Endothelial cell of umbilical vein (primary cell): ENCODE measurements at regions not wholly inside any gene's neighbourhood (a gene's known extent, or its start where the extent isn't known, plus 50 kb on each side); places are given as distances from the start of the nearest gene placed in this dataset.

Experiments
- BruUV-seq: library from RNA; stranded (reverse); fragments of 400-500 nt; replicated peaks from 2 replicates; lab custom pipeline; 2021; lab: Mats Ljungman, UMichigan
- CTCF ChIA-PET: fragments of 300-600, 350-600 bp; sonication (Branson Sonifier 250); formaldehyde crosslinking; loops from one replicate; lab custom pipeline; 2021; ENCODE audit warnings: antibody characterized with exemption, inconsistent platforms; lab: Charles Lee
- POLR2A ChIA-PET: fragments of 300-600, 350-600 bp; sonication (Branson Sonifier 250); formaldehyde crosslinking; loops from one replicate; lab custom pipeline; 2021; ENCODE audit warnings: antibody characterized with exemption, inconsistent platforms; lab: Charles Lee
- DNase-seq: peaks from one replicate; pipeline ENCODE4 v3.0.0-alpha.2; 2011; ENCODE audit warnings: low read depth, low spot score
- FAIRE-seq: peaks from 2 replicates; lab custom pipeline; 2011; peaks lifted over from hg19 to GRCh38; lab: Jason Lieb, UNC
- H2AFZ ChIP-seq: 2 replicates; pipeline ENCODE4 v1.6.0; 2012; ENCODE audit warnings: low read depth, low read length, control low read depth, inconsistent platforms
- H3K27ac ChIP-seq: 2 replicates; pipeline ENCODE4 v1.5.1; 2011; ENCODE audit warnings: low read depth, mild to moderate bottlenecking, control low read depth, low read length, moderate library complexity; ENCODE audit not compliant: insufficient read depth
- H3K27me3 ChIP-seq, 2 experiments: 2 replicates each; pipeline versions ENCODE4 v1.6.0 to v1.6.1; 2011; ENCODE audit warnings: low read length in 2 of 2, mixed read lengths in 1 of 2; ENCODE audit not compliant: control insufficient read depth in 2 of 2, insufficient read depth in 2 of 2
- H3K36me3 ChIP-seq, 2 experiments: 2 replicates in 1 of 2; 3 replicates in 1 of 2; pipeline ENCODE4 v1.5.1; 2011; ENCODE audit warnings: low read length in 2 of 2, mild to moderate bottlenecking in 1 of 2, moderate library complexity in 1 of 2; ENCODE audit not compliant: control insufficient read depth in 2 of 2, insufficient read depth in 2 of 2; ENCODE audit errors: extremely low read depth in 1 of 2
- H3K4me1 ChIP-seq: 3 replicates; pipeline ENCODE4 v1.5.1; 2011; ENCODE audit warnings: mild to moderate bottlenecking, low read length; ENCODE audit not compliant: control insufficient read depth, insufficient read depth; ENCODE audit errors: extremely low read depth
- H3K4me2 ChIP-seq: 2 replicates; pipeline ENCODE4 v1.6.1; 2011; ENCODE audit warnings: low read length, control low read depth, mixed read lengths; ENCODE audit not compliant: insufficient read depth
- H3K4me3 ChIP-seq, 3 experiments: fragments of 200-600 bp in 1 of 3; sonication (generic), shearing (Covaris generic) in 1 of 3; replicated peaks in 1 of 3; 2 replicates each; pipeline ENCODE4 v1.5.1; 2011 to 2016; ENCODE audit warnings: control low read depth in 3 of 3, low read length in 3 of 3, mild to moderate bottlenecking in 2 of 3, inconsistent platforms in 1 of 3, low read depth in 1 of 3, moderate library complexity in 1 of 3; ENCODE audit not compliant: insufficient read depth in 1 of 3
- H3K79me2 ChIP-seq: 2 replicates; pipeline ENCODE4 v1.6.0; 2012; ENCODE audit warnings: low read length, inconsistent platforms; ENCODE audit not compliant: control insufficient read depth, insufficient read depth
- H3K9ac ChIP-seq: replicated peaks from 2 replicates; pipeline ENCODE3; 2011; ENCODE audit warnings: low read length, control low read depth; ENCODE audit not compliant: insufficient read depth; ENCODE audit errors: extremely low read depth
- H3K9me1 ChIP-seq: replicated peaks from 3 replicates; pipeline ENCODE4 v1.6.0; 2011; ENCODE audit warnings: mild to moderate bottlenecking, low read length; ENCODE audit not compliant: control insufficient read depth, insufficient read depth; ENCODE audit errors: extremely low read depth
- H3K9me3 ChIP-seq: replicated peaks from 2 replicates; pipeline ENCODE4 v1.5.1; 2012; ENCODE audit warnings: low read length, inconsistent platforms; ENCODE audit not compliant: control insufficient read depth, insufficient read depth
- H4K20me1 ChIP-seq: replicated peaks from 2 replicates; pipeline ENCODE3; 2011; ENCODE audit warnings: mild to moderate bottlenecking, low read length; ENCODE audit not compliant: control insufficient read depth, insufficient read depth; ENCODE audit errors: extremely low read depth
- EZH2 ChIP-seq: IDR thresholded peaks from 2 replicates; pipeline ENCODE4 v1.6.1; 2012; ENCODE audit warnings: borderline replicate concordance, low read depth, mild to moderate bottlenecking, moderate library complexity, low read length, inconsistent platforms; ENCODE audit not compliant: severe bottlenecking
- FOS ChIP-seq: IDR thresholded peaks from 2 replicates; pipeline ENCODE4 v1.6.1; 2011; ENCODE audit warnings: mild to moderate bottlenecking, low read length, moderate library complexity, borderline replicate concordance; ENCODE audit not compliant: insufficient read depth
- GATA2 ChIP-seq: IDR thresholded peaks from 2 replicates; pipeline ENCODE4 v1.7.0; 2011; ENCODE audit warnings: low read depth, mild to moderate bottlenecking, moderate library complexity, mixed read lengths, low read length; ENCODE audit not compliant: insufficient read length, insufficient read depth
- JUN ChIP-seq: IDR thresholded peaks from 2 replicates; pipeline ENCODE4 v1.6.1; 2011; ENCODE audit warnings: borderline replicate concordance, low read depth; ENCODE audit not compliant: insufficient read length, insufficient read depth
- MAX ChIP-seq: IDR thresholded peaks from 2 replicates; pipeline ENCODE4 v1.6.1; 2011; ENCODE audit not compliant: insufficient read depth, insufficient read length
- MYC ChIP-seq: IDR thresholded peaks from one replicate; pipeline ENCODE4 v1.6.1; 2011; ENCODE audit warnings: mild to moderate bottlenecking, low read depth, low read length
- POLR2A ChIP-seq: IDR thresholded peaks from 2 replicates; pipeline ENCODE4 v1.6.1; 2012; ENCODE audit warnings: low read depth, mild to moderate bottlenecking, control low read depth, low read length
- POLR2AphosphoS5 ChIP-seq: IDR thresholded peaks from 2 replicates; pipeline ENCODE4 v1.6.1; 2012; ENCODE audit warnings: low read depth, mild to moderate bottlenecking, control low read depth, low read length, moderate library complexity; ENCODE audit not compliant: insufficient read depth
- dilution Hi-C: fragments of 300-500 bp; cut with MboI; formaldehyde crosslinking; loops from one replicate; pipeline ENCODE4 v1.15.0; 2019; ENCODE audit warnings: low sequenced_read_pairs; ENCODE audit not compliant: extremely low pct_ligation_motif_present
- intact Hi-C: fragments of 100-400 bp; cut with micrococcal nuclease; formaldehyde crosslinking; loops from one replicate; pipeline ENCODE4 v1.10.0; 2022
- TF ChIP-seq, protein P1 (sequence below), 2 donors: IDR thresholded peaks; 1 replicate in 1 of 2; 2 replicates in 1 of 2; pipeline ENCODE4 v1.5.1; 2011; ENCODE audit warnings: low read length in 2 of 2, mild to moderate bottlenecking in 2 of 2, moderate library complexity in 2 of 2, control low read depth in 1 of 2, inconsistent platforms in 1 of 2, low read depth in 1 of 2; ENCODE audit not compliant: insufficient read depth in 1 of 2; ENCODE audit errors: extremely low read depth in 1 of 2

- H2AFZ ChIP-seq, result no peak overlapping the region
- dilution Hi-C loops (no loop called here), intact Hi-C loops (no loop called here)
- no peaks in the 10 kb centered on the region for H3K9me3 ChIP-seq
- no TSS peak for BruUV-seq
- CTCF ChIA-PET, result no interaction called here
- no peaks in the 10 kb centered on the region for H4K20me1 ChIP-seq
- no peaks in the 10 kb centered on the region for H3K27me3 ChIP-seq
- POLR2A ChIA-PET, result no interaction called here
- TF ChIP-seq POLR2A, result no peak
- no peak for FAIRE-seq
- no peaks in the 10 kb centered on the region for H3K79me2 ChIP-seq
- DNase-seq, result no peak
- H3K4me3 ChIP-seq, result no peak overlapping the region
- no peak overlapping the region for H3K9ac ChIP-seq
- H3K36me3 ChIP-seq, result no peaks in the 10 kb centered on the region
- H3K9me1 ChIP-seq, result no peaks in the 10 kb centered on the region
- no peak overlapping the region for H3K27ac ChIP-seq
- H3K4me2 ChIP-seq, result no peak overlapping the region
- H3K4me1 ChIP-seq, result no peaks in the 10 kb centered on the region
Measured at GRCh38 chr5:145375521-145375920, 459.6 kb downstream of the PRELID2 start.

DNA sequence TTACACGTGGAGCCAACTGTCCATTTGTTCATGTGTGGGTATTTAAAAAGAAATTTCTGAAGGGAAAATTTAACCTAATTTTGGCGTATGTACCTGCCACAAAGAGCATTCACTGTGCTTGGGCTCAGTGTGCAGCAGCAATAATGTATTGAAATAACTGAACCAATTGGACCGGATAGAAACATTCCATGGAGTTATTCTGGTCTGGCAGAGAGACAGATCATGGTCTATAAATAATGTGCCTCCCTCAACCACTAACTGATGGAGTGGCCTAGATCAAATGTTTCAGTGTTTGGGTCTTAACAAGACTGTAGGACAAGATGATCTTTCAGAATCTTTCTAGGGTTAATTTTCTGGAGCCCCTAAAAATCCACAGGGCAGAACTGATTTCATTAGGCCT lies 469.7 kb downstream of the PRELID2 start:
- dilution Hi-C loops, result no loop called here
- CTCF ChIA-PET, result no interaction called here
- POLR2A ChIA-PET, result no interaction called here

More for the DNA sequence above, 469.7 kb downstream of the PRELID2 start:
- no peak overlapping the region for H3K27ac ChIP-seq
- no peak overlapping the region for H2AFZ ChIP-seq
- no peak for FAIRE-seq
- no peaks in the 10 kb centered on the region for H4K20me1 ChIP-seq
- H3K27me3 ChIP-seq, result no peaks in the 10 kb centered on the region
- H3K4me1 ChIP-seq, result peaks cover 15% of the 10 kb centered on the region
- no peak for DNase-seq
- TF ChIP-seq, protein P1, sequence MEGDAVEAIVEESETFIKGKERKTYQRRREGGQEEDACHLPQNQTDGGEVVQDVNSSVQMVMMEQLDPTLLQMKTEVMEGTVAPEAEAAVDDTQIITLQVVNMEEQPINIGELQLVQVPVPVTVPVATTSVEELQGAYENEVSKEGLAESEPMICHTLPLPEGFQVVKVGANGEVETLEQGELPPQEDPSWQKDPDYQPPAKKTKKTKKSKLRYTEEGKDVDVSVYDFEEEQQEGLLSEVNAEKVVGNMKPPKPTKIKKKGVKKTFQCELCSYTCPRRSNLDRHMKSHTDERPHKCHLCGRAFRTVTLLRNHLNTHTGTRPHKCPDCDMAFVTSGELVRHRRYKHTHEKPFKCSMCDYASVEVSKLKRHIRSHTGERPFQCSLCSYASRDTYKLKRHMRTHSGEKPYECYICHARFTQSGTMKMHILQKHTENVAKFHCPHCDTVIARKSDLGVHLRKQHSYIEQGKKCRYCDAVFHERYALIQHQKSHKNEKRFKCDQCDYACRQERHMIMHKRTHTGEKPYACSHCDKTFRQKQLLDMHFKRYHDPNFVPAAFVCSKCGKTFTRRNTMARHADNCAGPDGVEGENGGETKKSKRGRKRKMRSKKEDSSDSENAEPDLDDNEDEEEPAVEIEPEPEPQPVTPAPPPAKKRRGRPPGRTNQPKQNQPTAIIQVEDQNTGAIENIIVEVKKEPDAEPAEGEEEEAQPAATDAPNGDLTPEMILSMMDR (IDR thresholded peaks at IDR 0.05; ENCODE audit: extremely low read depth in 1 of 2, insufficient read depth in 1 of 2, low read depth in 1 of 2, low read length in 2 of 2), result no peak
- TF ChIP-seq JUN, result no peak
- no peak for TF ChIP-seq FOS
- TF ChIP-seq MYC, result no peak
- no peak for TF ChIP-seq GATA2
- TF ChIP-seq POLR2AphosphoS5, result no peak
- no peak for TF ChIP-seq MAX
- no peak for TF ChIP-seq POLR2A
- TF ChIP-seq EZH2, result no peak
- H3K9me1 ChIP-seq, result no peaks in the 10 kb centered on the region
- intact Hi-C loops, result no loop called here
- no TSS peak for BruUV-seq
- H3K9ac ChIP-seq, result no peak overlapping the region
- no peaks in the 10 kb centered on the region for H3K79me2 ChIP-seq
- no peaks in the 10 kb centered on the region for H3K9me3 ChIP-seq
- H3K4me3 ChIP-seq, result no peak overlapping the region
- H3K4me2 ChIP-seq, result no peak overlapping the region
- H3K36me3 ChIP-seq, result no peaks in the 10 kb centered on the region
